Stromal cell of bone marrow (primary cell): ENCODE measurements at regions not wholly inside any gene's neighbourhood (a gene's known extent, or its start where the extent isn't known, plus 50 kb on each side); places are given as distances from the start of the nearest gene placed in this dataset.

ENCODE experiments used
- DNase-seq: peaks from one replicate; pipeline ENCODE4 v3.0.0-alpha.2; 2012; ENCODE audit warnings: low read depth

DNA sequence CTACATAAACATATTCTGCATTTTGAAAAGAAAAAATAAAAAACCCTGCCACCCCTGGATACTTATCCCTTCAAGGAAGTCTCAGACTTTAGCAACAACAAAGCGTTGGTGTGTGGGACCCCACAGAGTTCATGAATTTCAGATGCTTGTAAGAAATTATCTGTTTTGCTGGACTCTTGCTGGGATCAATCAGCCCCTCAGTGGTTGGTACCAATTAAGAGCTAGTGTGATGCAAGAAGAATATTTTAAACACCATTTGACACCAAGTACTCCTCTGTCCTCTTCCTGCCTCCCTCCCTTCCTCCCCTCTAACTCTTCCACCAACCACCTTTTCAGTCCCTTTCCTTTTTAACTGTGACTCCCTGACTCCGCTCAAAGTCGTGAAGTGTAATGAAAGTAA, 51.5 kb downstream of the SST start:
- no peak for DNase-seq

DNA sequence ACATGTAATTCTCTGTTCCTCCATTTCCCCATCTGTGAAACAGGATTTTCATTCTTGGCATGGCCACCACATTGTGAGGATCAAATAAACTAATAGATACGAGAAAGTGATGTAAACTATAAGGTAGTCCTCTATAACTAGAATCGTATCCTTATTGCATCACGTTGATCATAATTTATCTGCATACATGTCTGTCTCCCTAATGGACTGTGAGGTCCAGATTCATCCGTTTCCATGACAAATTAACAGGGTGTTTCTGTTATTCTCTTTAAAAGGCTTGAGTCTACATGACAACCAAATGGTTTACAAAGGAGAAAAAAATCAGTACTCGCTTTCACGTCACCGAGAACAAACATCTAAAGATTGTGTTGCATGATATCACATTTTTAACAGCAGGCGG, 53.0 kb downstream of the SST start:
- no peak for DNase-seq

DNA sequence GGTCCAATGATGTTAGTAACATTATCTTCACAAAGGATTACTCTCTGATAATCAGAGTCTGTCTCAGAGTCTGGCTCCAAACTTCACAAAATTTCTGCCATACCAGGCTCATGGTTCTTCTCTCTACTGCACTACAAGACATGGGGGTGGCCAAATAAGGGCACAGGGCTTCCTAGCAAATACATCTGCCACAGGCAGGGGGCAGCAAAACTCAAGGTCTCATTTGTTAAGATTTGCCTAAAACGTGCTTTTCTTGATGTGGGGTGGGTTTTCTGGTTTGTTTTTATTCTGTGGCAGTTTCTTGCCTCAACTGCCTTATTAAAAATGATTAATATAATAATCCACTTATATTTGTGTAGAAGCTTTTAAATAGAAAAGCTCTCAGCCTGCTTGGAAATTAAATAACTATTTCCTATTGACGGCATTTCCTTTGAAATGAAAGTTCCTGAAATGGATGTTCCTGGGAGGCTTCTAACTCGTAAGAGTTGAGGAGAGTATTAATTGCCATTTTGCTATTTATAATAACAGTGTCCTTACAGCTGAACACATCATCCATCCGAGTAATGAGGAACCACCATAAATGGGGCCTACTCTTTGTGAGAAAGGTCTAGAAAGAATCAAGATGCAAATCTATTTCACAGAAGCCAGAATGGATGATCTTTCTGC, 53.8 kb downstream of the SST start:
- DNase-seq, result peak; percentile 43

DNA sequence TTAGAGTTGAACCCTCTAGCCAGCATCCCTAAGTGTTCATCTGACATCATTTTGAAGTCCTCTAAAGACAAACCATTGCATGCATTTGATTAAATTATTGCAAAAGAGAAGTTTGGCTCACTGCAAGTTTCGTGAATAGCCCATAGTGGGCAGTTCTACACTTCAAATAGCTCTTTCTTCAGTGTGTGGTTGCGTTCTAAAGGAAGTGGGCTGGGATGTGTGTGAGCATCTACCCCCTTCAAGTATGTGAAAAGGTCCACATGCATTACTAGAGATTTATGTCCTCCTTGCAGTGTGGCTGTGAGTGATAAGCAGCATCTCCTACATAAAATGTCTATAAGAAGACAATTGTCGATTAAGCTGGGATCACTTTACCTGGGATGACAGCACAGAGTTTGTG, 54.6 kb downstream of the SST start:
- DNase-seq, result no peak

DNA sequence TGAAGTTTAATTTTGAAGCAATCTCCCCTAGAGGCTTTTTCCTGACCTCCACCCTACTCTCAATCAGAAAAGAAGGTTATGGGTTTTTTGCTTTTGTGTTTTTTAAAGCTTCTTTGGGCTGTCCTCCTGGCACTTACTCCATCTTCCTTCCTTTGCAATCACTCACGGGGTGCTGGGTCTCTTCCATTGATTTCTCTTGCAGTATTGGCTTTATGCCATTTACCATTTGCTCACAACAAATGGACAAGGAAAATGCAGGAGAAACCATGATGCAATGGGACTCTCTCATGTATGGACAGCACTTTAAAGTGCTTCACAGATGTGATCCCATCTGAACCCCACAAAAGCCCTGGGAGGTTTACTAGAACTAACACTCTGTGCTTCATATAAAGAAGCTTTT, 57.5 kb downstream of the SST start:
- DNase-seq, result no peak

DNA sequence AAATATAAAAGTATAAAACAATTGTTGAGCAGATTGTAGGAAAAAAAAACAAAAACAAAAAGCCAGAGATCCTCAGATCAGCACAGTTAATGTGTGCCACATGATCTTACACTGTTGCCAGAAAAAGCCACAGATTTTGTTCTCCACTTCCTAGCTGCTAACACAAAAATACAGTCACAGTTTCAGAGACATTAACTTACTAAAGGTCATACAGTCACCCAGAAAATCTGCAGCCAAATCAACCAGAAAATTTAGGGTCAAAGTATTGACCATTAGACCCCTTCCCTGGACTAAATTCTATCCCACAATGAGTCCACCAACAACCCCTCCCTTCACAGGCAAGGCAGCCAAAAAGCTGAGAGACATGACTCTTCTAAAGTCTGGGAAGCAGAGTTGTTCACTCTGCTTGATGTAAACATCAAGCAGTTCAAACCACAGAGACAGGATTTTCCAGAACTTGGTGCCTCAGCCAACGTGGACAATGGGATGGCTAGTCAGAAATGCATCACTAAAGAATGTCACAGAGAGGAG, 59.1 kb downstream of the SST start:
- peak; percentile 82 for DNase-seq

DNA sequence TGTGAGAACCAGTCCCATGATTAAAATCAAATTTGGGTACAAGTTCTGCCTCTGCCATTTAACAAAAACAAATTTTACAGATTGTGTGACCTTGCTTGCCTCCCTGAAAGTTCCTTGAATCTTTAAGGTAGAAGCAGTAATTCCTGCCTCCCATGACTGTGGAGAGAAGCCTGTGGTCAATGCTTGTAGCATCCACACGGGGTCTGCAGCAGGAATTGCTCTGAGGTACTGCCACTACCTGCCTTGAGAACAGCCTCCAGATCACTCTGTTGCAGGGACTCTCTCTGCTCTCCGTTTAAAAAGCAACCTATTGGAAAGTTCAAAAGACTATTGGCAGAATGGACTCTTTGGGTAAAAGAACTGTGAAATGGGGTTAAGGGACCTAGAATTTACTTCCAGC, 75.9 kb downstream of the SST start:
- DNase-seq, result no peak

DNA sequence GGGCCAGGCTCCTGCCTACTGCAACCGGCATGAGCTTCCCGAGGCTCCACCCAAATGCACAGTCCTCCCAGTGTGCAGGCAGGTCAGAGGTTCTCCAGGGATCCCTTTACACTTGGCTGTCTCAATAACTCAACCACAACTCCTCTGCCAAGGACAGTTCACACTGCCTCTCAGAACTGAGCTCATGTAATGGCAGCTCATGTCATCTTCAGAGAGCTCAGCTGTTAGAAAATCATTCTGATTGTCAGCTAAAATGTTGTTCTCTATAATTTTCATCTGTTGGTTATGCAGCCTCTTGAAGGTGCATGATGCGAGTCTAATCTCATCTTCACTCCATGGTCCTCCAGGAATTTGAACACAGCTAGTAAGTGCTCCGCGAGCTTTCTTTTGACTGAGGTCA, 76.7 kb downstream of the SST start:
- DNase-seq, result no peak

DNA sequence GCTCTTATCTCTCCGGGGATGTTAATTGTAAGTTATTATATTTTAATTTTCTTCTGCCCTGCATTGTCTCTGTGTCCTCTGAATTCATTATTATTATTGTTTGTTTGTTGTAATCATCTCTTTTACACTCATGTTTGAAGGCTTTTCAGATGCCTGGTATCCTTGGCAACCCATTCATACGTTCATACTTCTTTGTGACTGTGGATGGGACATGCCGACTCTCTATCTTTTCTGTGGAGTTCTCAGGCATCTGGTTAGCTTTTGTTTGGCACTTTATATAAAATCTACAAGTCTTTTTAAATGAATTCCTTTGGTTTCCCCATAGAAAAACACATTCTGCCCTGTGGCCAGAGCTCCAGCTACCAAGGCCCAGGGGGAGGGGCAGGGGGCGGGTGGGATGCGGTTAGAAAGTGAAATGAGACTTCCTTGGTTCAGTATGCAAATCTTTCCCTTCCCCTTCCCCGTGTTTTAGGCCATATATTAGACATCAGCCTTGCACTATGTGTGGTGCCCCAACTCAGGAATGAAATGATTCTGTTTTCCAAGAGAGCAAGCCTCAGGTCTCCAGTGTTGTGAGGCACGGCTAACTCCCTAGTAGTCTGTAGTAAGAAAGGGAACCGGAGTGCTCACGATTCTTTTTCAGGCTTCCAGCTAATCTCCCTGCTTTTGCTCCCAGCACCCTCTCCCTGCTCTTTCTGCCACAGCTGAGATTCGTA, 79.2 kb downstream of the SST start:
- DNase-seq, result no peak

DNA sequence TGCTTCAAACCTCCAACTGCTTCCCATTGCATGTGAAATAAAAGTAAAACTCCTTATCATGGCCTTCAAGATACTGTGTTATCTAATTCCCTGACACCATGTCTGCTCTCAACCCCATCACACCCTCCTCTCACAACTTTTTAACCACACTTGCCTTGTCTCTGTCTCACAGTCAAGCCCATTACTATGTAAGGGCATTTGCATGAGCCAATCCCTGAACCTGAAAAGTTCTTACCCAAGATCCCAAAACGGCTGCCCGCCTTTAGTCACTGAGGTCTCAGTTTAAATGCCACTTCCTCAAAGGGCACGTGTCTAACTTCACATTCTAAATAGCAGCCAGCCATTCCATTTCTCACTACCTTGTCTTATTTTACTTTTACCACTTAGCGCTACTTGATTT, 83.1 kb downstream of the SST start:
- DNase-seq, result no peak

DNA sequence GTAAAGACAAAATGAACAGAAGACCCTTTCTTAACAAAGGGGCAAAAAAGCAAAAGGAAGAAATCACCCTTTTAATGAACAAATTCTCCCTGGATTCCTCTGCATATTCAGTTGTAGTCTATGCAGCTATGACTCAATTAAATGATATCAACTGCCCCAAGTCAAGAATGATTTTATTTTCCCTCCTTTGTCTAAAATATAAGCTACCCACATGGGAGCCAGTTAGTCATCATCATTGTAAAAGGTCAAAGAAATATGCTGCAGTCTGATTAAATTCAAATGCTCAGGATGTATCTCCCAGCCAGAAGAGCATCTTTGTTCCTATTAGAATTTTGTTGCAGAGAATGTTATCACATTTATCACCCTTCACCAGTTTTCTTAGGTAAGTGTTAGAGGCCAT, 84.0 kb downstream of the SST start:
- DNase-seq, result no peak

DNA sequence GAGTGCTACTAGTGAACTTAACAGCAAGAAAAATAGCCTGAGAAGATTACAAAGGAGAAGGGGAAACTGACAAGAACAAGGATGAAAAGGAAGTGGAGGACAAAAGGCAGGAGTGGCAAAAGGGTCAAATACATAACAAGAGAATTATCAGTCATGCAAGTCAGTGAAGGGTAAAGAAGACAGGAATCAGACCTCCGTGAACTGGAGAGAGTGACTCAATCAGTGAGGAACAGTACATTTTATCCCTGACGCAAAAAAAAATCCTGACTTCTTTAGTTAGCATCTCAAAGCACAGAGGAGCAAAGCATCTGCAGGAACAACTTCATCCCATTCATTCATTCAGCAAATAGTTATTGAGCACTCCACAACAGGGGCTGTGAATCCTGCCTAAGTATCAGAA, 97.8 kb downstream of the SST start:
- DNase-seq, result no peak

DNA sequence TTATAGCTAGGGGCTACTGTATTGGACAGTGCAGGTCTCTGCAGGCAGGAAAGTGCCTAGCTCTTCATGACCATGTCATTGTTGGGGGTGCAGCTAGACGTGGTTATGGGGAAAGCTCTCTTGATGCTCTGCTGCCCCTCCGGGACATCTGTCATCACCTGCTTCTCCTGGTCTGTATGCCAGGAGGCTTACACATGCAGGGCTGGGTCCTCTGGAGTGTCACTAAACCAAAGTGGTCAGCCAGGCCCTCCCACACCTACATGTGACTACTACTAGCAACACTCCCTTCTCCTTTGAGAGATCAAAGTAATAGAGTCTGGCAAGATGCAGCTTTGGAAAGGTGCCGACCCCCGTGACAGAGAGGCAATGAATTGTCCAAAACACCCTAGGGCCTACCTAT, 98.5 kb downstream of the SST start:
- no peak for DNase-seq

DNA sequence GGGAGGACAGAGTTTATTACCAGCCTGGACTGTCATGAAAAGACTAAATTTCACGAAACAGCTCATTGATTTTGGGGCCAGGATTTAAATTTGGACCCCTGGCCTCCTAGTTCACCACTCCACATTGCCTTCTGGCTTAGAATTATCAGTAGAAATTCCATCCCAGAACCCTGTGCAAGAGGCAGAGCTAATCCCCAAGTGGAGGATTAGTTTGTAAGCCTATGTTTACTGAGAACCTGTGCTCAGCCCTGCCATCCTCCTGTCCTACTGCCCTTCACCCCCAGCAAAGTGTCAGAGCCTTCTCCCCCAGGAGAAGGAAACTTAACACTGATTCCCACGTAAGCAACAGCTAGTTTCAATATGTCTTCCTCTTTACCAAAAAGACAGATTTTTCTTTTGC, 99.4 kb downstream of the SST start:
- no peak for DNase-seq

DNA sequence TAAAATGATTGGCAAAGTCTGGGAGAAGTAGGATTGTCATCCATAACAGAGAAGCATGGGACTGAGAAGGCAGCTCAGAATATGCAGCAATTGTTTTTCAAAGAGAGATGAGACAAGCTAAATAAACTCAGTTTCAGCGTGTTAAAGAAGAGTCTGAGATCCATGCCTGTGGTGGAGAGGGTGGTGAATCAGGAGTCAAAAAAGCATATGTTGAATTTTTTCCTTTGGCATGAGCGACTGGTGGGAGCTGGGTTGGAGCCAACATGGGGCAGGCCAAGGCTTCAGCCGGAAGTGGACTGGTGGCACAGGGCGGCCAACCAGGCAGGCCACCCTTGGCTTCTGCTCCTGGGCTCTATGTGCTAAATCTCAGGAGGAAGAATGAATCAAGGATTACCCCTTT, 102.0 kb downstream of the SST start:
- no peak for DNase-seq

DNA sequence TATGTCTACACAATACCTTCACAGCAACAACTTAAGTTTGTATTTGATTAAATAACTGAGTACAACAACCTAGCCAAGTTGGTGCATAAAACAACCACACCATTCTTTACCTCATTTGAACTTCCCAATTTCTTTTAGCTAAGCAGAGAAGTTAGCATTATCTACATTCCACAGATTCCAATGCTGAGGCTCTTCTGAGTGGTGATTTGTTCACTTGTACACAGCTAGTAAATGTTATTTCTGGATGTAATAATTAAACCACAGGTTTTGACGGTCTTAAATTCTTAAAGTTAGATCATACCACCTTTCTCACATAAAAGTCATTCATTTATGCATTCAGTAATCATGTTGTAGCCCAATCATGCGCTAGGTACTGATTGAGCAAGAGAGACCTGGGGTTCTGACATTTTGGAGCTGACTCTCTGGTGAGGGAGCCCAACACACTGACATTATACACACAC, 102.5 kb downstream of the SST start:
- no peak for DNase-seq

DNA sequence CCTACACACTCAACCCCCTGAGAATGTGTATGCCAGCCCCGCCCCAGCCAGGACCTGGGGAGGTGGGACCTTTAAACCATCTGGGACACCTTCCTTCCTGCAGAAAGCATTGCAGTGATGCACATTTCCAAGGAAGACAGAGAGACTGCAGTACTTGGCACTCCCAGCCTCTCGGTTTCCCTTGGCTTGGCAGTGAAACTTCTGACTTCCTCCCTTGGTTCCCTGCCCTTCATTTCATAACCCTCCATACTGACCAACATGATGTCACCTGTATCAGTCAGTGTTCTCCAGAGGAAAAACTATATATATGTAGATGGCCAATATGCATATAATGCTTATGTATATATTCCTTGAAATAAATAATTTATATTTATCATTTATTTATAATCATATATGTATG, 103.2 kb downstream of the SST start:
- DNase-seq, result peak; percentile 38

DNA sequence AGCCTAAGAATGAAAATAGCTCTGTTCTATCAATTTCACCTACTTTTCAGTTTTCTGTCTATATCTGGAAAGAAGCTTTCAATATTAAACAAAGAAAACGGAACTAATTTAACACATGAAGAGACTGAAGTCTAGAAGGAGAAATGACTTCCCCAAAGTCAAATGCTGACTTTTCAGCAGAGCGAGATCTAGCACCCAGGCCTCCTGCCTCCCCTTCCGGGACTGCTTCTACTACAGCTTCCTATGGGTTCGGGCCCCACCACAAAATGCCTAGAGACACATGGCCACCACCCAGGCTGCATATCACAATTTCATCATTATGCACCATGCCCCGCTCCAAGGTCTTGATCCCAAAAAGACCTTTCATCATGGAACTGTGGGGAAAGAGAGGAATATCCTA, 104.5 kb downstream of the SST start:
- no peak for DNase-seq

DNA sequence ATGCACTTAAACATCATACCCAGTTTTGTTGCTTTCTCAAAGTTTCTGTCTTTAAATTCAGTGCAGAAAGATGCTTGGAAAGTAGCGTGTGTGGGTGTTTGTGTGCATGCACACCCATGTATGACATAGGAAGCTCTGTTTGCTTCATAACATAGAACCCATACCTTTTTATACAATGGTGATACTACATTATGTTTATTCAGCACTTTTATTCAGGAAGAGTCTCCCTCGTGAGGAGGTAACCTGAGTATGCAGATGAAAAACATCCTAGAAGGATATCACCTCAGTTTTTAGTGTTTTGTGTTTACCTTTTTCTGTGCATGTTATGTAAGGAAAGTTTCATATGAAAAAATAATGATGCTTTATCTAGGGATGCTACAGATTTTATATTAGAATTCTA, 111.2 kb downstream of the SST start:
- DNase-seq, result no peak

DNA sequence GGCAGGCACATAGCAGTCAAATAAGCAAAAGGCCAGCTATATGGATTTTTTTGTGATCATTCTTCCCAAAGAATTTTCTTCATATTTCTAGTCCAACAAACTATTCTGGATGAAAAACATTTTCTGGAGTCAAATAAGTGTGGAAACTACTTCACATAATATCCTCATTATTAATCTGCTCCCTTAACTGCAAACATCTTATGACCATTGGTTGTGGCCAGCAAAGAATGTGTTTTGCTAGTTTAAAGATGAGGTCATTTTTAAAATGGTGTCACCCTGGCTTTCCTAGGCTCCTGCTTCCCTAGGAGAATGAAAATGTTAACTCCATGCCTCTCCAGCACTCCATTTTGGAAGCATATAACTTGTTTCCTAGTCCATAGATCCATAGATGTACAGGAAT, 118.8 kb downstream of the SST start:
- DNase-seq, result peak; percentile 21

DNA sequence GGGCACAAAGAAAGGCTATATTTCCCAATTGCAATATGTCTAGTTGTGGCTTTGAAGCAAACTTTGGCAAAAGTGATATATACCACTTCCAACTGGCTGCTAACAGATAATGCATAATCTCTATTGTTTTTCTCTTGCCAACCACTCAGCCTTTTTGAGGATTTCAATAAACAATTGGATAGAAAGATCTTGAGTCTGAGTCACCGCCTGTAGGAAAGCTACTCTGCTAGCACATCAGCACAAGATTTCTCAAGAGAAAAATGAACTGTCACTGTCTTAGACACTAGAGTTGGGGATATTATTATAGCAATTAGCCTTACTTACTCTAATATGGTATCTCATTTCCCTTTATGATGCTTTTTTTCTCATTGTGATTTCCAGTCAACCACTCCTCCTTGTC, 119.7 kb downstream of the SST start:
- no peak for DNase-seq

DNA sequence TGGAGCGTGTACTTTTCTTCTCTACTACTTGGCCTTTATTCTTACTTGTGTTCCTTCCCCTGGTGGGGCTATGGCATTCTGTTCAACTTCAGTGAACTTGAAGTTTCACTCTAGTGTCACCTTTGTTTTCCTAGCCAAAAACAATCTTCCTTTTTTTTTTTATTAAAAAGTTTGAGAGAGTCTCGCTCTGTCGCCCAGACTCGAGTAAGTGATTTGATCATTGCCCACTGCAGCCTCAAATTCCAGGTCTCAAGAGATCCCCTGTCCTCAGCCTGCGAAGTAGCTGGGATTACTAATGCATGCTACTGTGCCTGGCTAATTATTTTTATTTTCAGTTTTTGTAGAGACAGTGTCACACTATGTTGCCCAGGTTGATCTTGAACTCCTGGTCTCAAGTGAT, 124.8 kb downstream of the SST start:
- DNase-seq, result no peak

DNA sequence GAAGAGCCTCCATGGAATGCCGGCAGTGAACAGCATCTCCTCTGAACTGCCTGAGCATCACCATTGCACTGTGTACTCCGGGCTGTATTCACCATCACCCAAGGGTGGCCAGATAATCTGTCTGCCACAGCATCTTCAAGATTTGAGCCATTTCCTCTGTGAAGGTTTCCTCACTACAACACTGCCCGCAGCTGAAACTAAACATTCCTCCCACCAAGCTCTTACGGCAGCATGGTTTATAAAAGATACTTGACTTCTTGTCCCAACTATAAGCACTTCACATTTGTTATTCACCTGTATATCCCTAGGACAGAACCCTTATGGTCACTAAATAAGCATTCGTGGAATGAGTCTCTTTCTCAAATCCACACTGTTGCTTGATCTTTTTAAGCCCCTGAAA, 125.9 kb downstream of the SST start:
- DNase-seq, result no peak

DNA sequence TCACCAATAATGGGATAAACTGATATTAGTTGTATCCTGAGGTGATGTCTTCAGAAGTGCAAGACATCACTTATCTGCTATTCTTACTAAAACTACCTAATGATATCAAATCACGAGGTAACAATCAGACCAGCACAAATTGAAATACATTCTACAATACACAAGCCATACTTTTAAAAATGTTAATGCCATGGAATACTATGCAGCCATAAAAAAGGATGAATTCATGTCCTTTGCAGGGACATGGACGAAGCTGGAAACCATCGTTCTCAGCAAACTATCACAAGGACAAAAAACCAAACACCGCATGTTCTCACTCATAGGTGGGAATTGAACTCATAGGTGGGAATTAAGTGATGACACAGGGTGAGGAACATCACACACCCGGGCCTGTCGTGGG, 129.3 kb downstream of the SST start:
- DNase-seq, result no peak
